ENCODE measurements at regions not wholly inside any gene's neighbourhood (a gene's known extent, or its start where the extent isn't known, plus 50 kb on each side); places are given as distances from the start of the nearest gene placed in this dataset.

DNA sequence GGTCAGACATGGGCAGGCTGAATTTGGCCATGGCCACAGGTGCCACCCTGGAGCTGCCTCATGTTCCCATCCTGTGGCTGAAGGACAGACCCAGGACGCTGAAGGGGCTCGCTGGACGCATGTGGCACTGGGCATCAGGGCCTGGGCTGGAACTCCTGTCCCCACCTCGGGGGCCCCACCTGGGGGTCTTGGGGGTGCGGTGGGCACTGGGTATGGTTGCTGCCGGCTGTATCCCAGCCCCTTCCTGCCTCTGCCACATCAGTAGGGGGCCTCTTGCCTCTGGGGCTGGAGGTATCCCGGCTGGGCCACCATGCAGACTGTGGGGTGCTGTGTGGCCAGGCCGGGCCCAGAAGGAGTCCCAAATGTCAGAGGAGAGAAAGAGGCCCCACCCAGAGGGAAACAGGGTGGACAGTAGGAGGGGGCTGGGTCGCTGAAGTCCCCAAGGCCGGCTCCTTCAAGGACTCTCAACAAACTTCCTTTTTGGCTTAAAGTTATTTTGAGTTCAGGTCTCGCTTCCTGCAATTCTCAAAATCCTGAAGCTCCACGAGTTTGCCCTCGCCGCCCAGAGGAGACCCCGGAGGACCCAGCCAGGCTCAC lies 78.7 kb downstream of the SIK1 start:
- no peak for DNase-seq

GRCh38 chr21:43347461-43348169 lies 79.3 kb downstream of the SIK1 start:
- no peak for DNase-seq

- no peak for DNase-seq
Measured at GRCh38 chr21:43346551-43346950, 80.4 kb downstream of the SIK1 start.

- no peak for DNase-seq
Measured at GRCh38 chr21:43345746-43346409, 81.1 kb downstream of the SIK1 start.

- DNase-seq = no peak
Measured at GRCh38 chr21:43345046-43345745, 81.7 kb downstream of the SIK1 start.

- no peak for DNase-seq
Measured at GRCh38 chr21:43343992-43344886, 82.7 kb downstream of the SIK1 start.

- no peak for DNase-seq
Measured at GRCh38 chr21:43343095-43343991, 83.6 kb downstream of the SIK1 start.

DNA sequence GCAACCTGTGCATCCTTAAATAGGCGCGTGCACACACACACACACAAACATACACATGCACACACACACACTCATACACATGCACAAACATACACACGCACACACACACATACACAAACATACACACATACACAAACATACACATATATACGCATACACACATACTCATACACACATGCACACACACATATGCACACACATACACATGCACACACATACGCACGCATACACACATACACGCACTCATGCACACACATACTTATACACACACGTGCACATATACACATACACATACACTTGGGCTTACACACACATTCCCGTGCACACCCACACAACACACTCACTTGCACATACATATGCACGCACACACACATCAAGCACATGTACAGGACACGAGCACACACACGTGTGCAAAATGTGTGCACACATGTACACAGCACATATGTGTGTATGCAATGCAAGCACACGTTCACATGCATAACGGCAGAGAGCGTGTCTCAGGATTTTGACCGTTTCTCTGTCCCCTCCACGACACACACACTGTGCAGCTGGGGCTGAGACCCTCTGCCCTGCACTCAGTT lies 84.5 kb downstream of the SIK1 start:
- no peak for DNase-seq

- no peak for DNase-seq
Measured at GRCh38 chr21:43341378-43342161, 85.4 kb downstream of the SIK1 start.

- no peak for DNase-seq
Measured at GRCh38 chr21:43340491-43341377, 86.2 kb downstream of the SIK1 start.

DNA sequence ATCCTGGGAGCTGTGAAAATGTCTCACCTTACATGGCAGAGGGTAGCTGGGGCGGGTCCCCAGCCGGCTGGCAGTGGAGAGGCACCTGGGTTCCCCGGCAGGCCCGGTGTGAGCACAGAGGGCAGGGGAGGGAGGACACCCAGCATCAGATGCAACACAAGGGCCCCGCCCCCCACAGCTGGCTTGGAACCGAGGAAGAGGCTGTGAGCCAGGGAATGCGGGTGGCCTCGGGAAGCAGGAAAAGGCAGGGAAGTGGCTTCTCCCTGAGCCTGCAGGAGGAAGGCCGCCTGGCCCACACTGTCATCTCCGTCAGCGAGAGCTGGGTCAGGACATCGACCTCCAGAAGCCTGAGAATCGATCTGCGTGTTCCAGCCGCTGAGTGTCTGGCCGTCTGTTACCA lies 87.3 kb downstream of the SIK1 start:
- no peak for DNase-seq

- no peak for DNase-seq
Measured at GRCh38 chr21:43338951-43339350, 88.0 kb downstream of the SIK1 start.

DNA sequence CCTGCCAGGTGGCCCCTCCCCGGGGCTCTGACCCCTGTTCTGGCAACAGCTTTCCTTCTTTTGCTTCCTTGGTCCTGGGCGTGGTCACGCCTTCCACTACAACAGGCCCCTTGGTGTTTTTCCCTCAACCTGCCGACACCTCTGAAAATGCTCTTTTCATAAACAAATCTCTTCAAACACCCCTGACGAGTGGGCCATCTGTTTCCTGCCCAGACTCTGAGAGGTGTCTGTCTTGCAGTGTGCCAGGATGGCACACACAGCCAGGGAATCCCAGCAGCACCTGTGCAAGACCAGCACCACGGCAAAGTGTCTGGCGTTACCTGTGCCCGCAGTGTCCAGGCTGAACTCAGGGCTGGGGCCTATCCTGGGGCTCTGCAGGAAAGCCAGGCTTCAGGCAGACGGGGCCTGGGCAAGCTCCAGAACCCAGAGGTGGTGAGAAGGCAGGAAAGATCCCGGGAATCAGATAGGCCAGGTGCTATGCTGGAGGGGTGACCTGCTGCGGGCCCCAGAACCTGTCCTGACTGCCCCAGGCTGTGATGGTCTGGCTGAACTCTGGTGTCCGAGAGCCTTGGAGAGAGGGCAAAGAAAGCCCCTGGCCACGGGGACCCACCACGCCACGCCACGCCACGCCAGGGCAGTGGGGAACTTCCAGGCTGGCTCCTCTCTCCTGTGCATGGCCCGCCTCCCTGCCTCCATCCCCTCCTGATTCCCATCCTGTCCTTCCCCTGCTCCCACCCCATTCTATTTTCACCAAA lies 88.9 kb downstream of the SIK1 start:
- no peak for DNase-seq

- DNase-seq = no peak
Measured at GRCh38 chr21:43335119-43335518, 91.8 kb downstream of the SIK1 start.

- no peak for DNase-seq
Measured at GRCh38 chr21:43334214-43334958, 92.5 kb downstream of the SIK1 start.

- no peak for DNase-seq
Measured at GRCh38 chr21:43333298-43334062, 93.5 kb downstream of the SIK1 start.

DNA sequence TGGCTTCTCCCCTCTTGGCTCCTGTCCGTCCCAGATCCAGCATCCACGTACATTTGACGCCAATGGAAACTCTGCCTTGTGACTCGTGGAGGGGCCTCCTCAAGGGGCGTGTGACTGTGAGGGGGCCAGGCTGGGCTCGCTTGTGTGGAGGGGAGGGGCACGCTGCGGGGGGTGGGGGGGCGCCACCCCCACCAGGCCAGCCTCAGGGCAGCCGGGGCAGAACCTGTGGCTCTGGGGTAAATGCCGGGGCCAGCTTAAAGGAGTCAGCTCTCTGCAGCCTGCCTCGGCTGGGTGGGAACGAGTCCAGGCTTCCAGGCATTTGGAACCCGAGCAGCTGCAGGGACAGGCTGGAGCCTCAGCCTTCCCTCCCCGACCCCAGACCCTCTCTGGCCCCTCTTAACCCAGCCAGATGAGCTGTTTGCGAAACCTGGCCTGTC lies 94.1 kb downstream of the SIK1 start:
- DNase-seq = no peak
